SK-MEL-5 (cell line): ENCODE measurements at regions not wholly inside any gene's neighbourhood (a gene's known extent, or its start where the extent isn't known, plus 50 kb on each side); places are given as distances from the start of the nearest gene placed in this dataset.
A peak's percentile ranks its signal among the peaks of the same experiment; 100 is the strongest.
"Not testable (repeated sequence)": the region's sequence is repeated elsewhere in the genome, so short reads cannot be mapped to it uniquely, and the experiment has no call there.

Experiments used
- DNase-seq: peaks from one replicate; pipeline ENCODE4 v3.0.0-alpha.2; 2016; ENCODE audit warnings: low read depth, low spot score
- in situ Hi-C: cut with HindIII; loops from 2 replicates; pipeline ENCODE4 v1.10.0; 2016; ENCODE audit warnings: low sequenced_read_pairs, high pct_unique_total_duplicates, low pct_unique_long_range_greater_than_20kb

DNA sequence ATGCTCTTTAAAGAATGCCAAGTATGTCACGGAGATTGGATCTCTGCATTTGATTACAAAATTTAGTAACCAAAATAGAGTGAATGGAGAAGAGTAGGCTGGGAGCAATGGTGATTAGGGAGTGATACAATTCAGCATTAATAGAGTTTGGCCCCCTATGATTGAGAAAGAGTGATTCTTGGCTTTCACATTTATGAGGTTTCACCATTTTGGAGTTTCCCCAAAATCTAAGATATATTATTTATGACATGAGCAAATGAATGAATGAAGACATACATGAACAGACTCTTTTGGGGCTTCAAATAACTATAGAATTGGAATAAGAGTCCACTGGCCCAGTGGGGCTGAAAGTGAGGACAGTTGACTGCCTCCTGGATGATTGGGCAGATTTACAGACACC, 255.2 kb downstream of the LPIN1 start:
- no peak for DNase-seq
- in situ Hi-C loops, result no loop called here

- DNase-seq, result no peak
- in situ Hi-C loops, result no loop called here
These were observed 255.8 kb downstream of the LPIN1 start for GRCh38 chr2:12002215-12002614.

- in situ Hi-C loops, result no loop called here
- no peak for DNase-seq
These were observed 258.3 kb downstream of the LPIN1 start for GRCh38 chr2:12004713-12005112.

- DNase-seq, result no peak
- in situ Hi-C loops, result no loop called here
These were observed 259.7 kb downstream of the LPIN1 start for GRCh38 chr2:12005886-12006681.

- DNase-seq, result no peak
- in situ Hi-C loops, result no loop called here
These were observed 260.4 kb downstream of the LPIN1 start for GRCh38 chr2:12006850-12007249.

DNA sequence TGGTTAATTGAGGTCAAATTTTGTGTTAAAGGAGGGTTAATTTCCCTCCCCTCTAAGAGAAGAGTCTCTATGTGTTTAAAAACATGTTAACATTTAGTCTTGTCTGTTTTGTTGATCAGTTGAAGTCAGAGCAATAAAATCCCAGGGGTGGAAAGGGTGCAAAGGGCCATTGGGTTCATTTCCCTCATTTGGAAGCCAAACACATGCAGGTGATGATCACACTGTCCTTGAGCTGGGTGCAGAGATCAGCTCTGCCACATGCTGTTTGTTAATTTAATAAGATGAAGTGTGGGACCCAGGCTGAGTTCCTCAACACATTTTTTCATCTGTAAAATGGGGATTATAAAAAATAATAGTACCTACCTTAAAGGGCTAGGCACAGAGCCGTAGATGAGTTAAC, 260.9 kb downstream of the LPIN1 start:
- DNase-seq, result no peak
- in situ Hi-C loops, result no loop called here

DNA sequence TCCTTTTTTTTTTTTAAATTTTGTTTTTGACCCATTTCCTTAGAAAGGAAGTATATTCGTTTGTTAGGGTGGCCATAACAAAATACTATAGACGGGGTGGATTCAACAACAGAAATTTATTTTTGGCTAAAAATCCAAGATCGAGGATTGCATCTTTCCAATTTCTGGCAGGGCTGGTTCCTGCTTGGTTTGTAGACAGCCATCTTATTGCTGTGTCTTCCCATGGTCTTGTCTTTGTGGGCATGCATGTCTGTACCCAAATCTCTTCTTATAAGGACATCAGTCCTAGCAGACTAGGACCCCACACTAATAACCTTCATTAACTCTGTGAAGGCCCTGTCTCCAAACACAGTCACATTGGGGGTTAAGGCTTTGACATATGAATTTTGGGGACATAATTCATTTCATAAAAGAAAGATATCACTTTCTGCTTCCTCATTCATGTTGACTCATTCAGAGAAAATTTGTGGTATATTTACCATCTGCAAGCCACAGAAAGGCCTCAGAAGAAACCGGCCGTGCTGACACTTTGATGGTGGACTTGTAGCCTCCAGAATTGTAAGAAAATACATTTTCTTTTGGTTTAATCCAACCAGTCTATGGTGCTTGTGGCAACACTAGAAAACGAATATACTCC, 262.1 kb downstream of the LPIN1 start:
- no peak for DNase-seq

GRCh38 chr2:12009323-12009905, 263.0 kb downstream of the LPIN1 start:
- DNase-seq, result peak; percentile 34
- in situ Hi-C loops, result no loop called here

More for the DNA sequence above, 262.1 kb downstream of the LPIN1 start:
- in situ Hi-C loops, result no loop called here

- in situ Hi-C loops, result no loop called here
- DNase-seq, result no peak
These were observed 263.6 kb downstream of the LPIN1 start for GRCh38 chr2:12010059-12010458.

DNA sequence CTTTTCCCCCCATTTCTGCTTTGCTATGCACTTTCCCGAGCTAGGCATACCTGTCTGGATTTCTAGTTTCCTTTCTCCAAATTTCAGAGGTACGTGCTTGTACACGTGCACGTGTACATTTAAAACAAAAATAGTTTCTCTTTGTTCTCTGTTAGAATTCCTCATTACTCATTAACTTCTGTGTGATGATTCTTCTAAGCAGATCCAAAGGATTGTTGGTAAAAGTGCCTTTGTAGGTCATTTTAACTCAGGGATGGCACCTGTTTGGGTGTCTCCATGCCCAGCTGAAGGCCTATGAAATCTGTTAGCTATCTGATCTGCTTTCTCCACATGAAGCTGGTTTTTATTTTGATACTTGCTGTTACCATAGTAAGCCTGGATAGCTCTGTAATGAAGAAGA, 264.3 kb downstream of the LPIN1 start:
- in situ Hi-C loops, result no loop called here
- no peak for DNase-seq

- in situ Hi-C loops, result no loop called here
- peak; percentile 33 for DNase-seq
These were observed 267.9 kb downstream of the LPIN1 start for GRCh38 chr2:12014088-12014960.

- DNase-seq, result no peak
- in situ Hi-C loops, result no loop called here
These were observed 271.2 kb downstream of the LPIN1 start for GRCh38 chr2:12017499-12018157.

DNA sequence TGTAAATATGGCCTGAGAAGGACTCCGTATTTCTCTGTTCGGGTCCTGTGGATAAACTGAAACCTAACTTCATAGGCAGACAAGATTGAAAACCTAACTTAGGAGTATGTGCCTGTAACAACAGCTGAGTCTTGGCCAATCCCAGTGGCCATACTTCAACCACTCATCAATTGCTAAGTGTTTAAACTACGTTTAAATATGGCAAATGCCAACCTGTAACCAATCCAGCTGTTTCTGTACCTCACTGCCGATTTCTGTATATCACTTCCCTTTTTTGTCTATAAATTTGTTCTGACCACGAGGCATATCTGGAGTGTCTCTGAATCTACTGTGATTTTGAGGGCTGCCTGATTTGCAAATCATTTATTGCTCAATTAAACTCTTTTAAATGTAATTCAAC, 272.3 kb downstream of the LPIN1 start:
- in situ Hi-C loops, DNase-seq: not testable (repeated sequence)

DNA sequence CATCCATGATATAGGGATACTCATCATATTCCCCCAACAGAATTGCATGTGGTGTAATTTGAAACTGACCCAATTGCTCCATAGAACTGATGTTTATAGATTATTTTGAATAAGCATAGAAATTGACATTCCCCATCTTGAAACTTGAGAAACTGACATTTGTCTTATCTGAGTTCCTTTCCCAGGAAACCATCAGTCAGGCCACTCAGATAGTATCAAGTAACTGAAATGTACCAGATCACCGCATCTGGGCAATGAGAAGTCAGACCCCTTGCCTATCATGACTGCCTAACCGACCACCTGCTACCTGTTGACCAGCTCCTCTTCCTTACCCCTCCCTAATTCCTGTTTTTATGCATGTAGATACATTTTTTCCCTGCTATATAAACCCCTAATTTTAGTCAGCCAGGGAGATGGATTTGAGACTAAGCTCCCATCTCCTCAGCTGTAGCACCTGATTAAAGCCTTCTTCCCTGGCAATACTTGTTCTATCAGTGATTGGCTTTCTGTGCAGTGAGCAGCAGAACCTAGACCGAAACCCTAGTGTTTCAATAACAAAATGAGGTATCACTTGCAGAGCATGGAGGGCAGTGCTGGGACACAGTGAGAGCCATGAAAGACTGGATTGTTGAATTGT, 274.5 kb downstream of the LPIN1 start:
- in situ Hi-C loops, result no loop called here
- no peak for DNase-seq

DNA sequence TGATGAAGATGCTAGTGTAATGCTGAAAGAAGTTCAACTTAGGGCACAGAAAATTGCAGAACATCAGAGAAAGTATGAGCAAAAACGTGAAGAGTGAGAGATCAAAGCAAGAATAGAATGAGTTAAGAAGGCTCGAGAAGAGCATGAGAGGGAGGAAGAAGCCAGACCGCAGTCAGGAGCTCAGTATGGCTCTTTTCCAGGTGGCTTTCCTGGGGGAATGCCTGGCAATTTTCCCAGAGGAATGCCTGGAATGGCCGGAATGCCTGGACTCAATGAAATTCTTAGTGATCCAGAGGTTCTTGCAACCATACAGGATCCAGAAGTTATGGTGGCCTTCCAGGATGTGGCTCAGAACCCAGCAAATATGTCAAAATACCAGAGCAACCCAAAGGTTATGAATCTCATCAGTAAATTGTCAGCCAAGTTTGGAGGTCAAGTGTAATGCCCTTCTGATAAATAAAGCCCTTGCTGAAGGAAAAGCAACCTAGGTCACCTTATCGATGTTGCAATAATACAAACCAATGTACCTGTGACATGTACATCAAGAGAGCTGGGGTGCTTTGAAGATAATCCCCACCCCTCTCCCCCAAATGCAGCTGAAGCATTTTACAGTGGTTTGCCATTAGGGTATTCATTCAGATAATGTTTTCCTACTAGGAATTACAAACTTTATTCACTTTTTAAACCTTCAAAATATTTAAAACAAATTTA, 277.9 kb downstream of the LPIN1 start:
- DNase-seq, result peak; percentile 56
- in situ Hi-C loops, result not testable (repeated sequence)

DNA sequence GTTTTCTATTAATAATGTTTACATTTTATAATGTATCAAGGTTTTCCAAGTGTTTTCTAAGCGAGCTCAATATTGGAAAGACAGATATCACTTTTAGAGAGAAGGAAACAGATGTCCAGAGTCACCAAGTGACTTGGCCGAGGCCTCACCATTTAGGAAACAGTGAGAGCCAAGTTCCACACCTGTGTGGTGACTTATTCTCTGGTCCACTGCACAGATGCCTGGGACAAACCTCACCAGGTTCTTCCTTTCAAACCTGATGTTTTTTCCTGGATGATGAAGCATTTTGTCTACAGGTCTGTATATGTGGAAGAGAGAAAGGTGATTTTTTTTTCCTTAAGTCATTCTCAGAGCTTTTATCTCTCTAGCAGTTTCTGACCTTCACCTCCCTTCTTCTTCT, 280.7 kb downstream of the LPIN1 start:
- no peak for DNase-seq
- in situ Hi-C loops, result no loop called here

GRCh38 chr2:12031866-12032265, 285.4 kb downstream of the LPIN1 start:
- in situ Hi-C loops, result no loop called here
- no peak for DNase-seq
